ENCODE measurements at regions not wholly inside any gene's neighbourhood (a gene's known extent, or its start where the extent isn't known, plus 50 kb on each side); places are given as distances from the start of the nearest gene placed in this dataset.

GRCh38 chr20:22343612-22344011 is 240.8 kb downstream of the FOXA2 start (continued):
- TF ChIP-seq CTCF (IDR thresholded peaks at IDR 0.05; ENCODE audit: low read depth, low read length, missing input control) (no peak), GABPA (IDR thresholded peaks at IDR 0.05 in 1 of 2, conservative IDR thresholded peaks at IDR 0.05 in 1 of 2) (no peak), RAD21 (IDR thresholded peaks at IDR 0.05) (no peak), HNF4A (conservative IDR thresholded peaks at IDR 0.05) (no peak), RXRA (IDR thresholded peaks at IDR 0.05) (no peak), EGR1 (IDR thresholded peaks at IDR 0.05; ENCODE audit: low read depth in 2 of 2) (no peak), JUND (IDR thresholded peaks at IDR 0.05) (no peak), TAF1 (conservative IDR thresholded peaks at IDR 0.05) (no peak), ATF3 (IDR thresholded peaks at IDR 0.05) (no peak), FOXA1 (IDR thresholded peaks at IDR 0.05) (no peak)

- H3K9me3 ChIP-seq (ENCODE audit: control insufficient read depth in 4 of 4, low read length in 3 of 4): no peaks in the 10 kb centered on the region
- no peaks in the 10 kb centered on the region for H3K36me3 ChIP-seq (ENCODE audit: control insufficient read depth in 4 of 4, insufficient read depth in 3 of 4, low read depth in 1 of 4, low read length in 3 of 4)
- whole genome bisulfite sequencing: 87% methylated on average over 4 of the region's 4 CpGs
- H3K4me3 ChIP-seq (ENCODE audit: low read depth in 1 of 3, low read length in 3 of 3): no peak overlapping the region
- no peaks in the 10 kb centered on the region for H3K27me3 ChIP-seq (ENCODE audit: control insufficient read depth in 4 of 4, insufficient read depth in 4 of 4, low read length in 3 of 4)
- no peak overlapping the region for H3K27ac ChIP-seq (ENCODE audit: low read depth in 1 of 2, low read length in 2 of 2)
- H3K9ac ChIP-seq (ENCODE audit: low read depth in 1 of 2, low read length in 2 of 2): no peak overlapping the region
- no peak for TF ChIP-seq CTCF (IDR thresholded peaks at IDR 0.05; ENCODE audit: low read depth, low read length, missing input control)
- no peak for TF ChIP-seq FOXA2 (IDR thresholded peaks at IDR 0.05)
- TF ChIP-seq RXRA (IDR thresholded peaks at IDR 0.05): no peak
- no peak for TF ChIP-seq ZBTB33 (IDR thresholded peaks at IDR 0.05)
- TF ChIP-seq RAD21 (IDR thresholded peaks at IDR 0.05): no peak
- no peak for TF ChIP-seq JUND (IDR thresholded peaks at IDR 0.05)
- TF ChIP-seq SP1 (IDR thresholded peaks at IDR 0.05): no peak
- TF ChIP-seq NR2F2 (IDR thresholded peaks at IDR 0.05): no peak
- TF ChIP-seq HNF4G (IDR thresholded peaks at IDR 0.05): no peak
- TF ChIP-seq REST (IDR thresholded peaks at IDR 0.05): no peak
- TF ChIP-seq HNF4A (conservative IDR thresholded peaks at IDR 0.05): no peak
- no peak for TF ChIP-seq YY1 (IDR thresholded peaks at IDR 0.05)
- DNase-seq (ENCODE audit: low spot score): no peak
- no peaks in the 10 kb centered on the region for H3K4me1 ChIP-seq (ENCODE audit: control insufficient read depth in 4 of 4, insufficient read depth in 4 of 4, low read length in 3 of 4)
Observed at GRCh38 chr20:22342410-22342809, 242.0 kb downstream of the FOXA2 start.

Measured in liver (tissue), 8 donors.